HEK293T (cell line): ENCODE measurements at regions not wholly inside any gene's neighbourhood (a gene's known extent, or its start where the extent isn't known, plus 50 kb on each side); places are given as distances from the start of the nearest gene placed in this dataset.

Experiments used
- ARNT ChIP-seq: fragments of 450-650 bp; IDR thresholded peaks from 2 replicates; pipeline ENCODE4 v1.6.1; 2017; ENCODE audit warnings: mild to moderate bottlenecking
- BHLHE40 ChIP-seq: fragments of 450-650 bp; IDR thresholded peaks from 2 replicates; pipeline ENCODE4 v1.6.1; 2016; ENCODE audit warnings: mild to moderate bottlenecking, moderate library complexity, borderline replicate concordance
- ELF4 ChIP-seq: fragments of 450-650 bp; IDR thresholded peaks from 2 replicates; pipeline ENCODE4 v1.6.1; 2017; ENCODE audit warnings: antibody characterized with exemption
- FOXA1 ChIP-seq: fragments of 450-650 bp; IDR thresholded peaks from 2 replicates; pipeline ENCODE4 v1.6.1; 2016; ENCODE audit warnings: mild to moderate bottlenecking
- L3MBTL2 ChIP-seq: fragments of 450-650 bp; conservative IDR thresholded peaks from 2 replicates; pipeline ENCODE4 v1.6.1; 2016; ENCODE audit warnings: mild to moderate bottlenecking
- SUZ12 ChIP-seq: fragments of 450-650 bp; IDR thresholded peaks from 2 replicates; pipeline ENCODE4 v1.6.1; 2016; ENCODE audit warnings: mild to moderate bottlenecking

DNA sequence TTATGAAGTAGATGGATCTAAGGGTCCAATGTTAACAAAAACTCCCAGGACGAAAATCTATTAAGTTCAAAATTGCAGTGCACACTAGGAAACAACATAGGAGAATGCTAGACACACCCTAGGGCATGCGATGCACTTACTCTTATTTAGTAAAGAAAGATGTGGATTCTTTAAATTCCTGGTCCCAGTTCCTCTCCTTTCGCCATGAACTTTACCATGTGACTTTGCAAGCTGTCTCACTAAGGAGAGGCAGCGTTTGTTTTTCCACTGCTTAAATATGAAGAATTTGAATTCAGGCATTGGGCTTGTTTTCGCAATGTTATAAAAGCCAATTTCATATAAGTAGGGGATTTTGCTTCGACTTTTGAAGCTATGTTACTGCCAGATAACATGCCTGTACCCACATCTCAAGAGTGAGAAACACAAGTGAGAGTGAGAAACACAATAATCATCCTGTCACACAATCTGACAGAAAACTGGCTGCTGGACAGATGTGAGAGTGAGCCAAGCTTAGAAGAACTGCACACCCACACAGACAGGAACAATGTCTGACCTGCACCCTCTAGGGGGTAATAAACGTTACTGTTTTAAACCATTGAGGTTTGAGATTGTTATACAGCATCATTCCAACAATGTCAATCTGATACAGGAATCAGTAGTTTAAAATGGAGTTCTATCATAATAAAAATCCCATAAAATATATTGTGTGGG, 1308.4 kb downstream of the SLITRK5 start:
- no peak for TF ChIP-seq L3MBTL2
- TF ChIP-seq SUZ12: no peak
- no peak for TF ChIP-seq ELF4
- no peak for TF ChIP-seq FOXA1
- TF ChIP-seq BHLHE40: no peak
- TF ChIP-seq ARNT: no peak
